Osteocyte (in vitro differentiated cells): ENCODE measurements at regions not wholly inside any gene's neighbourhood (a gene's known extent, or its start where the extent isn't known, plus 50 kb on each side); places are given as distances from the start of the nearest gene placed in this dataset.
A peak's percentile ranks its signal among the peaks of the same experiment; 100 is the strongest.

ENCODE experiments used
- DNase-seq: peaks from one replicate; pipeline ENCODE4 v3.0.0; 2021; ENCODE audit warnings: mixed read lengths; ENCODE audit not compliant: unreplicated experiment; ENCODE audit errors: extremely low spot score
- H3K27ac Mint-ChIP-seq: one replicate; pipeline ENCODE4 v1.8.0; 2021; ENCODE audit warnings: mild to moderate bottlenecking, mixed read lengths; ENCODE audit not compliant: unreplicated experiment
- H3K27me3 Mint-ChIP-seq: one replicate; pipeline ENCODE4 v1.8.0; 2021; ENCODE audit warnings: mixed read lengths; ENCODE audit not compliant: unreplicated experiment
- H3K36me3 Mint-ChIP-seq: one replicate; pipeline ENCODE4 v1.8.0; 2021; ENCODE audit warnings: mixed read lengths; ENCODE audit not compliant: unreplicated experiment
- H3K4me1 Mint-ChIP-seq: one replicate; pipeline ENCODE4 v1.8.0; 2021; ENCODE audit warnings: mixed read lengths; ENCODE audit not compliant: unreplicated experiment
- H3K4me3 Mint-ChIP-seq: one replicate; pipeline ENCODE4 v1.8.0; 2021; ENCODE audit warnings: mild to moderate bottlenecking, moderate library complexity, mixed read lengths; ENCODE audit not compliant: unreplicated experiment
- H3K9me3 Mint-ChIP-seq: one replicate; pipeline ENCODE4 v1.8.0; 2021; ENCODE audit warnings: mixed read lengths; ENCODE audit not compliant: unreplicated experiment
- CTCF ChIP-seq: fragments of 200-600 bp; sonication (generic); IDR thresholded peaks from 2 replicates; pipeline ENCODE4 v1.5.0; 2021; ENCODE audit warnings: antibody characterized with exemption, mild to moderate bottlenecking, moderate library complexity

DNA sequence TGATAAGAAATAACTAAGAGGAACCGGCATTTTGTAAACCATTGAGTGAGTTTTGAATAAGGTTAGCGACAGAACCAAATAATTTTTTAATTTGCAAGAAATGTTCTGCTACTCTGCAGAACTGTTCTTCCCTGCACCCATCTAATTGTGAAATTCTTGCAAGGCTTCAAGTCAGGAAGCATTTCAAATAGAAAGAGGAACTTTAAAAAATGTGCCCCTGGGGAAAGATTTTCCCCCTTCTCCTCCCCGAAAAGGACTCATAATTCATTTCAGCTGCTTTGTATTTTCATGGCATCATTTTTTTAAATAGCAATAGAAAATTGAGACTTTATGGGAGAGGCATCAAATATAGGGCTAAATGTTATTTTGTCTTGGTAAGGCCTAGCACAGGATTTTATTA, 180.9 kb upstream of the ANKRD55 start:
- Mint-ChIP-seq H3K9me3 (no peaks in the 10 kb centered on the region), H3K27me3 (no peaks in the 10 kb centered on the region), H3K4me1 (peaks cover 58% of the 10 kb centered on the region), H3K36me3 (no peaks in the 10 kb centered on the region), H3K4me3 (no peak overlapping the region), H3K27ac (peak overlapping the region; percentile 7)
- no peak for DNase-seq
- no peak for TF ChIP-seq CTCF

DNA sequence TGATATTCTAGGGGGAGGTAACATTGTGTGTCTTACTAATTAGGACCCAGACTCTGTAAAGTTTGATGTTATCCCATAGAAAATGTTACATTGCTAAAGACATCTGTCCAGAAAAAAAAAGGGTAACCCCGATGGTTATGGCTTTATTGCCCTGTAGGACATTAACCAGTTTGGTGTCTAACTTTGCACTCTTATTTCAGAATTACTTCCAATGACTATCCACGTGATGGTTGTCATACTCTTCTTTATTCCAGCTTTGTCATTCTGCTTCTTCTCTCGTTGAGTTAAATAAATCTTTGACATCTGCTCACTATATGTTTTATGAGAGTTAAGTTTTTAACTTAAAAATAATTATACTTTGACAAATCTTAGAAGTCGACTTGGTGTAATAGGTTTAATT, 180.4 kb upstream of the ANKRD55 start:
- Mint-ChIP-seq H3K9me3 (no peaks in the 10 kb centered on the region), H3K27me3 (no peaks in the 10 kb centered on the region), H3K4me3 (no peak overlapping the region), H3K36me3 (no peaks in the 10 kb centered on the region), H3K4me1 (peaks cover 59% of the 10 kb centered on the region), H3K27ac (no peak overlapping the region)
- no peak for DNase-seq
- TF ChIP-seq CTCF, result no peak

GRCh38 chr5:56412601-56413379, 179.7 kb upstream of the ANKRD55 start:
- Mint-ChIP-seq H3K9me3 (no peaks in the 10 kb centered on the region), H3K4me3 (no peak overlapping the region), H3K36me3 (no peaks in the 10 kb centered on the region), H3K27ac (no peak overlapping the region), H3K4me1 (peaks cover 59% of the 10 kb centered on the region), H3K27me3 (no peaks in the 10 kb centered on the region)
- TF ChIP-seq CTCF, result no peak
- DNase-seq, result no peak

DNA sequence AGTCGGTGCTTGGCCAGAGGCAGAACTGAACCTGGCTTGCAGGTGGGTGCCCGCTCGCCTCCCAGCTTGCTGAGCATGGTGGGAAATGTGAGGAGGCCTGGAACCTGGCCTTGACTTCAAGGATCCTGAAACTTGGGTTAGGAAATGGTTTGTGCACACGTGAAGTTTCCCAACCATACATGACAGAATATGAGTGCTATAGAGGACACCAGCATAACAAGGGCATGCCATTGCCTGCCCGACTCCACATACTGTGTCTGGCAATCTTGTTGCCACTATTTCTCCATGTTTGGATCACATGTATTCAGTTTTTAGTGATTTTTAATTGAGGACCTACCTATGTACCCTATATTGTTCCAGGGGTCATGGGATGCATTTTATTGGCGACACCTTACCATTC, 177.6 kb upstream of the ANKRD55 start:
- no peak overlapping the region for H3K4me3 Mint-ChIP-seq
- H3K9me3 Mint-ChIP-seq, result no peaks in the 10 kb centered on the region
- DNase-seq, result no peak
- H3K36me3 Mint-ChIP-seq, result no peaks in the 10 kb centered on the region
- TF ChIP-seq CTCF, result no peak
- no peak overlapping the region for H3K27ac Mint-ChIP-seq
- no peaks in the 10 kb centered on the region for H3K27me3 Mint-ChIP-seq
- peaks cover 49% of the 10 kb centered on the region for H3K4me1 Mint-ChIP-seq

GRCh38 chr5:56409331-56410190, 176.4 kb upstream of the ANKRD55 start:
- no peaks in the 10 kb centered on the region for H3K27me3 Mint-ChIP-seq
- H3K4me3 Mint-ChIP-seq, result no peak overlapping the region
- no peaks in the 10 kb centered on the region for H3K36me3 Mint-ChIP-seq
- no peak overlapping the region for H3K27ac Mint-ChIP-seq
- no peaks in the 10 kb centered on the region for H3K9me3 Mint-ChIP-seq
- H3K4me1 Mint-ChIP-seq, result peaks cover 40% of the 10 kb centered on the region
- no peak for DNase-seq
- no peak for TF ChIP-seq CTCF
